RPMI7951 (cell line): ENCODE measurements at regions not wholly inside any gene's neighbourhood (a gene's known extent, or its start where the extent isn't known, plus 50 kb on each side); places are given as distances from the start of the nearest gene placed in this dataset.
A peak's percentile ranks its signal among the peaks of the same experiment; 100 is the strongest.

ENCODE experiments used
- DNase-seq: peaks from one replicate; pipeline ENCODE4 v3.0.0-alpha.2; 2012; ENCODE audit warnings: low read depth

DNA sequence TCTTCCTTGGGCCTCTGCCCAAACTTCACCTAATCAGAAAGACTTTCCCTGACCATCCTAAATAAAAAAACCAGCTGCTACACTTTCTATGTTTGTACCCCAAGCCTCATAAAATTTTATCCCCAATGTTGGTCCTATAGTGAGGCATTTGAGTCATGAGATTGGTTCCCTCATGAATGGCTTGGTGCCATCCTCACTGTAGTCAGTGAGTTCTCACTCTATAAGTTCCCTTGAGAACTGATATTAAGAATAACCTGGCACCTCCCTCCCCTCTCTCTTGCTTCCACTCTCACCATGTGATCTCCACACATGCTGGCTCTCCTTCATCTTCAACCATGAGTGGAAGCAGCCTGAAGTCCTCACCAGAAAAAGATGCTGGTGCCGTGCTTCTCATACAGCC lies 316.9 kb upstream of the PRDM1 start:
- DNase-seq, result no peak

DNA sequence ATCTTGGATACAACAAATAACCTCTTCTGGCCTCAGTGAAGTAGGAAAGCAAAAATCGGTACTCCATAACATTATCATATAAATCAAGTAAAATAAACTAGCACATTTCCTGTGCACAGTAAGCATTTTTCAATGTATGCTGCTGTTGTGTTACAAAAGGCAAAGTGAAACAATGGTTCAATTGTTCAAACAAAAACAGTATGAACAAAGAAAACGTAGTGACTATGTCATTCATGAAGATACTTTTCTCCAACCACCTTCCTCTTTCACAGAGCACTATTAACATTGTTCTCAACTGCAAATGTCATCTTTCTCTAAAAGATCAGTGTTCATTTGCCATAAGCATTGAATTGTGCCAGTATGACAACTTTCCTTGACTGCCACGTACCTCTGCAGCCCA lies 318.6 kb upstream of the PRDM1 start:
- no peak for DNase-seq

DNA sequence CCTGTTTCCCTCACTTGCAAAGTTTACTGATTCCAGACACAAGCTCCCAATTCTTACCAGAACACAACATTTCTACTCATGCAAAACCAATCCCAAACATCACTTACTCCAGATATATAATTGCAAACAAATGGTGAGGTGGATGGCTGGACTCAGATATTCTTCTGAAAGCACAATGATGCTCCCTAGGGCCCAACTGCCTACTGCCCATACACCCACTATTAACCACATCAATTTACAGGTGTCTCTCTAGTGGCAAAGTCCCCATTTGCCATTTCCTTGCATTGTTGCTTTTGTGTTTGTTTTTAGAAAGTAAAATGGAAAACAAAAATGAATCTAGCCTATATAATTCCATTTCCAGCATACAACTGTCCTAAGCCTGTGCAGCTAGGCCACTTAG lies 320.9 kb upstream of the PRDM1 start:
- no peak for DNase-seq

DNA sequence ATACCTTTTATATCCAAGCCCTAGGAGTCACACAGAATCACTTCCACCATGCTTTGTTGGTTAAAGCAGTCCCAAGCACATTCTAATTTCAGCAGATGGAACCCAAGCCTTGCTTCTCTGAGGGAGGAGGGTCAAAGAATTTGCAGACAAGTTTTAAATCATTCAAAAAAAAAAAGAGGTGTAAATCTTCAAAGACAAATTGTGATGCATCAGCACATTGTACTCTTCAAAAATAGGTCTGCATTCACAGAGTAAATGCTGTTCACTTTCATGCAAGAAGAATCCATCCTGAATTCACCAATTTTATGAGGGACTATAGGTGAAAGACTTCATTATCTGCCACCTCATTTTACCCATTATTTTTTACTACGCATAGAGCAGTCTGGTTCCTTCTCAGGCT lies 321.8 kb upstream of the PRDM1 start:
- no peak for DNase-seq

DNA sequence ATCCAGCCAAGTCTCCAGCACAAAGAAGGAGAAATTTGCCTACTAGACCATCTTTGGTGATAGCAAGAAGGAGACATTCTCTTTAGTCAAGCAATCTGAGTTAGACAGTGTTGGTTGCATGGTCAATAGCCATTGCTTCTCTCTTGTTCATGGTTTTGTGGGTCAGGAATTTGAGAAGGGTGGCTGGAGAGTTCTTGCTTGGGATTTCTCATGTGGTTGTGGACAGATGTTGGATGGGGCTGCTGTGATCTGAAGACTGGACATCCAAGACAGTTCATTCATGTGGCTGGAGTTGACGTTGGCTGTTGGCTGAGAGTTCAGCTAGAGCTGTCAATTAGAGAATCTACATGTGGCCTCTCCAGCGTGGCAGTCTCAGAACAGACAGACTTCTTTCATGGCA lies 322.3 kb upstream of the PRDM1 start:
- DNase-seq, result peak; percentile 35

DNA sequence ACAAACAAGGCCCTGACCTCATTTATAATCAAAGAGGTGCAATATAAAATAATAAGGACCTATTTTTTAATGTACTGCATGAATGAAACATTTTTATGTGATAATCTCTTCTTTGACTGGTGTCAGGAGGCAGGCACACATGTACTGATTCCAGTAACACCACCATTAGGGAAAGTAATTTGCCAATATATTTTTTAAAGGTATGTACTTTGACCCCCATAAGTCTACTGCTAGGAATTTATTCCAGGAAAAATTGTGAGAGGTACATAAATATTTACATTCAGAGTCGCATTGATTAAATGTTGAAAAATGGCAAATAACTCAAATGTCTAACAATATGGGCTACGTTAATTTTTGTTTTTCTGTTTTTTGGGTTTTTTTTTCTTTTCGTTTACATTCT lies 325.4 kb upstream of the PRDM1 start:
- no peak for DNase-seq

DNA sequence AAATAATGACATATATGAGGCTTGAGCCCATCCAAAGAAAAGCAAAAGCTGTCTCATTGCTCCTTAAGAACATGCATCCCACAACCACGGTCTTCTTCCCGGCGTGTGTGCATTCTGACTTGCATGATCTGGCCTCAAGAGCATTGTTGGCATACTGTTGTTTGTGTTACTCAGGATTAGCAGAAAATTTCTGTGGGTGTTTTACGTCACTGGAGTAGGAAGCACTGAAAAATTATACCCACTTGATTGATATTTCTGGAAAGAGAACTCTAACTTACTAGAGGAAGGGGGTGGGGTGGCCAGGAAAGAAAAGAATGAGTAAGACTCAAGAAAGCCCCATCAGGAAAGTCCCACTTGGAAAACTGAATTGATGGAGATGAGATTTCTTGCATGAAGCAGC lies 326.2 kb upstream of the PRDM1 start:
- DNase-seq, result peak; percentile 80

DNA sequence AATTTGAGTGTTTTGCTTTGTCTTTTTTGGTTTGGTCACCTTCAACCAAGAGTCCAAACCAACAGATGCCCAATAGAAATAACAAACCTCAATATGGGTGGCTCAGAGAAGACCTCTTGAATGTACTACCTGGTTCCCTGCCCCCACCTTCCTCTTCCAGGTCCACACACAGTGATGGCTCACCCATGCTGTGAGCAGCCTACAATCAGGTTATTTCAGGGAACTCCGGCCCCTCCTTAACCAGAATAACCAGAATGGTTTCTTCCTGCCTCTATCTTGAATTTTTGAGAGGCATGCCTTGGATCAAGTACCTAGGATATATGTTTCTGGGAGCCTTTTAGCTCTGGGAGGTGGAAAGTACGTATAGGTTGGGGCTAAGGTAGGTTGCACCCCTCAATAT lies 327.1 kb upstream of the PRDM1 start:
- no peak for DNase-seq

DNA sequence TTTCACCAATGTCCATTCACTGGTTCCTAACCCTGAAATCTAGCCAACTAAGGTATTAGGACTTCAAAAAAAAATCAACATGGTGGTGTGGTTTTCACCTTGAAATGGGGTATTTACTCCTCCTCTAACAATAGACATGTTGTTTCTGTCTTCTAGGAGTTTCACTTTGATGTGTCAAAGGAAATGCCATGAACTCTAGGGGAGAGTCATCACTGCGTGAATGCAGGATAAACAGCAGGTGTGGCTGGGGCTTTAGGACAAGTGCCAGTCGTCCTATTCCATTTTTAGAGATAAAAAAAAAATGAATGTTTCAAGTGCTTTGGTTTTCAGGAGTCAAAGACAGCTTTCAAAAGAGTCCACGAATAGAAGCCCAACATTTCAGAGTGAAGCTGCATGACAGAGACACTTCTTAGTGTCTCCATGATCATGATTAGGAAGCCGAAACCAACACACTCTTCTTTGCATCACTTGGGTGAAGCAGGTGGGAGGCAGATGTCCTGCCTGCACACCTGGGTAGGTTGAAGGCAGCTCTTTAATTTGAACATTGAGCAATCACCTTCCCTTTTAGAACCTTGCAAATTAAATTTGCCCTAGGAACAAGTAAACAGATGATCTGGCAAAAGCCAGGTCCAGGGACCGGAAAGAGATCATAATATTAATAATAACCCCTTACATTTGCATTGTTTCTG lies 328.5 kb upstream of the PRDM1 start:
- peak; percentile 37 for DNase-seq

DNA sequence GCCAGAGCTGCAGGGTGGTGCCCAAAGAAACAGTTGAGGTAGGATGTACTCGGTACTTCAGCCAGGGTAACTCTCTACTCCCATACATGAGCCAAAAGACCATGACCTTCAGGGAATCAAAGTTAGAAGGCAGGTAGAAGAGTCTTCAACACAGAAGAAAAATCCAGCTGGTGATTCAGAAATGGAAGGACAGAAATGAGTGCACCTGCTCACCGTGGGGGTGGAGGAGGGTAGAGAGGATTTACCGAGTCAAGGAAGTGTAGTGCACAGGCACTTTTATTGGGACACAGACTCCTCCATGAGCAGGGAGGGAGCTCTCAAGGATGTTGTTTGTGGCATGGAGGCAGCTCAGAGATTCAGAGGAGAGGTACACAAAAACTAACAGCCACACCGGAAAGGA lies 330.3 kb upstream of the PRDM1 start:
- DNase-seq, result no peak

DNA sequence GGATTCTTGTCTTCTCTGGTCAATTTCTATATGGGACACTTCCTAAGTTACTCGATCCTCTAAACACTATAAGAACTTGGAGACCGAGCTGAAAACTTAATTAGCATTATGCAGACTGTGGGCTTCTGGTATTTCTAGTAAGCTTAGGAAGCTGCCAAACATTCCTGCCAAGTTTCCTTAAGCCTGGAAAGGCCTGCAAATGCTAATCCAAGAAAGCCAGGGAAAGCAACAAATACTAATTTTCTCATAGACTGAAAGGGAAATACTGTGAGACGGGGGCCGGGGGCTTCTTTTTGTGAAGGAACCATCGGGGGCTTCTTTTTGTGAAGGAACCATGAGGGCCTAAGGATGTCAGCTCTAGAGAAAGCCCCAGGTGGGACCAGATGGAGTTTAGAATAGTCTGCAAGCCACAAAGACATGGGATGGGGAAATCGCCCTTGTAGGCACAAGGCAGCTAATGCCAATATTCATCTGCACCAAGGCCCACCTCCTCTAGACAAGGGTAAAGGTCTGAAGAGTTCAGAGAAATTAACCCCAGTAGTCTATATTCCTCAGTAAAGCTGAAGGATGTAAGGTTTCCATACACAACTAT lies 332.4 kb upstream of the PRDM1 start:
- DNase-seq, result no peak

DNA sequence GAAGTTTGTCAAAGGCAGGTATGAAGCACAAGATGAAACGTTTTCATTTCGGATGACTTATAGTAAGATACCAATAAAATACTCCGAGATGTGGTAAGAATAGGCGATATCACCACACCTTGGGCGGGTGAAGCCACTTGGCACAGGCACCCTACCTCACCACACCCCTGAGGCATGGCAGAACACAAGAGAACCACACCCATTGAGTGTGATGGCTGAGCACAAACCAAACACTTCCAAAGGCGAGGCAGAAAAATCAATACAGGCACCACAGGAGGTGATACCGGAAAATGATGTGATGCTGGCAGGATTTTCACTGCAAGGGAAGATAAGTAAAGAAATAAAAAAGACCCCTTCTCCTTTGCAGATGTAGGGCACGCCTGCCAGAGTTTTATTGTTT lies 332.9 kb upstream of the PRDM1 start:
- no peak for DNase-seq

DNA sequence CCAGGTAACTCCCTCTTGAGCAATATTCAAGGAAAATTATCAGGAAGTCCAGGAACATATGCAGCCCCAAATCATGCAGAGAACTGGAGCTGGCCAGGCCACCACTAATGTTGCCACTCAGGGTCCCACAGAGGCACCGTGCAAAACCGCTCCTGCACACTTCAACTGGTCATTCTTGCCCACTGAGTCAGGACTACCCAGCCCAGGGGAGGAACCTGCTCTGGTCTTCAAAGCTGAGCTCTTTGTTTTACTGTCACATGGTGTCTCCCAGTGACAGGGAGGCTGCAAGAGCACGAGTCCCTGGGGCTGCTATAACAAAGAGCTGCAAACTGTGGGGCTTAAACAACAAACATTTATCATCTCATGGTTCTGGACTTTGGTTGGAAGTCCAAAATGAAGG lies 336.0 kb upstream of the PRDM1 start:
- DNase-seq, result no peak

DNA sequence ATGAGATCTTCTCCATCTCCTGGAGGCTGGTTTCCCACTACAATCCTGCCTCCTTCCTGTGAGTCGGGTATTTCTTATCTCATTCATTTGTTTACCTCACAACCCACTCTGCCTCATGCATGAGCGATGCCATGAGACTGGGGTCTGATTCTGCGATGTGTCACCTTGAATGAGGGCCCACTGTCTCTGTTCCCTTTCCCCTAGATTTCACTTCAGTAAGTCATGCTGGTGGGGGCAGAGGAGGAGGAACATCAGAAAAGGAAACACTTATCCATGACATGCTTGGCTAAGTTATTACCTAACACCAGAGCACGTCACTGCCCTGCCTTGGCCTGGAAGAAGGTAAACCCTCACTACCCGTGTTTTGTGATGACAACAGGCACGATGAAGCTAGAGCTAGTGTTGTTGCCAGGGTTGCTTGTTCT lies 337.4 kb upstream of the PRDM1 start:
- DNase-seq, result peak; percentile 25

DNA sequence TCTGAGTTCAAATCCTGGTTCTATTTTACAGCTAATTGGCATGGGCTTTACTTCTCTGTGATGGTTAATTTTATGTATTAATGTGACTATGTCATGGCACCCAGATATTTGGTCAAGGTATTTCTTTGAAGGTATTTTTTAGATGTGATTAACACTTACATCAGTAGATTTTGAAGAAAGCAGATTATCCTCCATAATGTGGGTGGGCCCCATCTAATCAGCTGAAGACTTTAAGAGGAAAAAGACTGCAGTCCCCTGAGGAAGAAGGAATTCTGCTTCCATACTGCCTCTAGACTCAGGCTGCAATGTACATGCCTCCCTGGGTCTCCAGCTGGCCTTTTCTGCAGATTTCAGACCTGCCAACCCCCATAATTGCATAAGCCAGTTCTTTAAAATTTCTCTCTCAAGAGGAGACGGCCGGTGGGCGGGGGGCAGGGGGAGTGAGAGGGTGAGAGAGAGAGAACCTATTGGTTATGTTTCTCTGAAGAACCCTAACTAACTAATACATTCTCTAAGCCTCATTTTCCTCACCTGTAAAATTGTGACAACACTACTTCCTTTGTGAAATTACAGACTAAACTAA lies 338.2 kb upstream of the PRDM1 start:
- no peak for DNase-seq

DNA sequence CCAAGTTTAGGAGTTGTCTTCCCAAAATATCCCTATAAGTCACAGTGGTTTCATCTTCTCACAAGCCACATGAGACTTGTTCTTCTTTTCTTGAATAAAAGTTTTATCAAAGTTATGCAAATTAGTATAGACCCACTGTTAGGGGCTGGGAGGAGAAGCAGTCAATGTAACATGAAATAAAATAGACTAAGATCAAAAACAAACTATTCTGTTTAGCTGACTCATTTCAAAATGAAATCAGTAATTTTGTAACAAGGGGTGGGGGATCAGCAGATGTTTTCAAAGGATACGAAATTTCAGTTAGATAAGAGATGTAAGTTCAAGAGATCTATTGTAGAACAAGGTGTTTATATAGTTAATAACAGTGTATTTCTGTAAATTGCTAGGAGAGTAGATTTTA lies 339.6 kb upstream of the PRDM1 start:
- no peak for DNase-seq

DNA sequence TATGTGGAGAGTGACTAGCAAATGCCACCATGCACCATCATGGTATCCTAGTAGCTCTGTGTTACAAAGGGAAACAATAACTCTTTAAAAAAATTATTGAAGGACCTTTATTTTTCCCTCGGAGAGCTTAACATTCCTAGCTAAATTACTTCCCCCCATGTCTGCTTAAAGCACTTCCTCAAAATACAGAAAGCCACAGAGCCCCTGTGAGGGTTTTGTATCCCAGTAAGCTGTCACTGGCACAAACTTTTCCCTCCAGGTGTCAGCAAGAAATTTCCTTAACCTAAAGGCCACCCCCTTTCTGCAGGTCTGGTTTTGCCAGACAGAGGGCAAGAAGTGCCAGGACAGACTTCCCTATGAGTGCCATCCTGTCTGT lies 340.0 kb upstream of the PRDM1 start:
- DNase-seq, result no peak

DNA sequence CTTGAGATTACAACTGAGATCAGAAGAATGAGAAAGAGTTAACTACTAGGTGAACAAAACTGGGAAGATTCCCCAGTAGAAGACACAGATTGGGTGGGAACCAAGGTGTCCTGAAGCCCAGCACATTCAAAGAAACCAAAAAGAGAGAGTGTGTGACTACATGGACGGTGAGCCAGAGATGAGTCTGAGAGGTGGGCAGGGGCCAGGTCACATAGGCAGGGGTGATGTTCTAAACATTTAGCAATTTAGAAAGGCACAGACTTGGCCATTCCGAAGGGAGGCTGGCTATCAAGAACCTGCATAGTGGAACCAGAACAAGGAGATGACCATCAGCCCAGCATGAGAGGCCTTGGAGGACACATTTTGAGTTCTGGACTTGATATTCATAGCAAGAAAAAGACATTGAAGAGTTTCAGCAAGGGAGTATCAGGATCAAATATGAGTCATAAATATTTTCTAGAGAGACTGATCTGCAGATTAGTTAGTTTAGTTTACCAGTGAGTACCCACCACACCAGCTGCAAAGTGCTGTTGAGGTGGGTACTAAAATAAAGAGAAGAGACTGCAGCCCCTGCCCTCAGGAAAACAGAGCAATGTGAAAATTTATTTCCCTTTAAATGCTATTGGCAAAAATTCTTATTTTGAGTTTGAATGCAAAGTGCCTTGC lies 340.5 kb upstream of the PRDM1 start:
- DNase-seq, result no peak

DNA sequence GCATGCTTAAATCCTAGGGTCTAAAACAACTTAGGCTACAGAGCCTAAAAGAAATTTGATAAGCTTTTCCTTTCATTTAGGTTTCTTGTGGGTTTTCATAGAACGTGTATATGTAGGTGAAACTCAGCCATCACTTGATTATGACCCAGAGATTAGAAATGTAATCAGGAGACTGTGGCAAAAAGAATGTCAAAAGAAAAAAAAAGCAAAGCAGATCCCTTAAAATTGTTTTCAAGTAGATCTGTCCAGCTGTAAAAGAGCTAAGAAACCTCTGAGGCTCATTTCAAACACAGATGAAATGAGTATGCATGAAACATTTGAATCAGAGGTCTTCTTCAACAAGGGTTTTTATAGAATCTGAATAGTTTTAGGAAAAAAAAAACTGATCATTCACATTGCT lies 341.3 kb upstream of the PRDM1 start:
- no peak for DNase-seq

DNA sequence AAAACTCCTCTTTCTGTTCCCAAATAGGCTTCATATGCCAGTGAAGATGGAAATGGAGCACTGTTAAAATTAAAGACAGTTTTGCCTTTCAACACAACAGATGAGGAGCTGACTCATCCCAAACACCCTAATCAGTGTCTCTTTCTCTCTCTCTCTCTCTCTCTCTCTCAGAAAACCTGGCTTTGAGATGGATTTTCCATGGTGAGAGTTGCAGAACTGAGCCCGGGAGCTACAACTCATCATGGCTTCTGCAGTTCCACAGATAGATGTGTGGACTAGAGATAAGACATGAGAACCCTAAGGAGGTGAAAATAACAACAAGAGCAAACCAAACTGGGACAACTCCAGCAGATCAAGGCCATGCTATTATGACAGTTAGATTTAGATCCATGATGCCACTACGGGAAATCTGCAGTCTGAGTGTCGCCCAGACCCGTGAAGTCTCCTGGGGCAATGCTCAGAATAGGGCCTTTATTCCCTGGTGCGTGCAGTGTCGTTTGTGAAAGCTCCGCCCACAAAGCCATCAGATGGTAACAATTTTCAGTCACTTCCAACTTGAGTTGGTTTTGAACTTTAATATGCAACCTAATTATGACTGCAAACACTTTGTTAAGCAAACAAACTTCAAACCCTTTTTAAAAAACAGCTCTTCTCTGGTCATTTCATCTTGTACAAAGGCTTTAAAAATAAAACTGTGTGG lies 338.2 kb upstream of the PREP start:
- DNase-seq, result peak; percentile 78

DNA sequence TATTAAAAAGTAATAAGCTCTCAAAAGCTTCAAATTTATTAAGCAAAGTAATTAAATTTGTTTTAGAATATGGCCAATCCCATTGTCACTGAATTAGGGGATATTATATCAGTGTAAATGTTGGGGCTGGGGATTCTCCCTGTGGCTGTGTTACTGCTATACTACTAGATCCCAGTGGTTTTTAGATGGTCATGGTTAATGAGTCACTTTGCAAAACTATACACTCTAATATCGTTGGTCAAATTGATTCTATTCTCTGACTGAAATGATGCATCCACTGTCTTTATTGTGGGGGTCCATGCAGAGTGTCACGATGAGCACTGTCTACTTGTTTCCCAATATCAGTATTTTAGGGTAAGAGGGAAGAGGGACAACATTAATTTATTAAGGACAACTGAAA lies 336.9 kb upstream of the PREP start:
- DNase-seq, result peak; percentile 35

DNA sequence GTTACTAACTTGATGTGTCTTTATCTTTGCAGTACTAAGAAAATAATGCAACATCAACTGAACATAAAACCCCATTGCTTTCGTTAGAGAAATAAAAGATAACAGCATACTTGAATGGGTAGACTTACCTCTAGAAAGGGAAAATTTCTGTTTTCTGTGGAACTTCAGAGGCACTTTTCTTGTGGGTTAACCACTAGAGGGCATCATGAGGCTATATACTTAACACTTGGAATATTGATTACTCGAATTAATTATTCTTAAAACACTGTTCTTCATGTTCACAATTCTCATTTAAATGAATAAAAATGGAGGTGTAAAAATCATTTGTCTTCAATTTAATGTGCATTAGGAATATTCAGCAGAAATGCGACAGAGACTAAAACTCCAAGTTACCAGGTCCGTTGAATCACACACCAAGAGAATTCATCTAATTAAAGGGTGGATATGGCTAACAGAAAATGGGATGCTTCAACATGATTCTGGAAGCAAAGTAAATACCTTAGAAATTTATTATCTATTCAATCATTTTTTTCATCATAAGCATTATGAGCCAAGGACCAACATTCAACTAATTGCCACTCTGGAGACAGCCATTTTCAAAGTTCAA lies 330.8 kb upstream of the PREP start:
- peak; percentile 51 for DNase-seq
